Memory B cell (primary cell): ENCODE measurements at regions not wholly inside any gene's neighbourhood (a gene's known extent, or its start where the extent isn't known, plus 50 kb on each side); places are given as distances from the start of the nearest gene placed in this dataset.
A peak's percentile ranks its signal among the peaks of the same experiment; 100 is the strongest.
"Not testable (repeated sequence)": the region's sequence is repeated elsewhere in the genome, so short reads cannot be mapped to it uniquely, and the experiment has no call there.

ENCODE experiments used
- ATAC-seq: fragments of 150-1000 bp; cut with Tn5 transposase; 2 replicates; pipeline ENCODE4 v1.10.0; 2021; ENCODE audit warnings: low read depth, mild to moderate bottlenecking, moderate library complexity
- DNase-seq, 2 donors: peaks; one replicate each; pipeline ENCODE4 v3.0.0; 2022; ENCODE audit warnings: low spot score in 2 of 2
- H3K27ac Mint-ChIP-seq: one replicate; pipeline ENCODE4 v1.8.0; 2022; ENCODE audit warnings: mild to moderate bottlenecking, moderate library complexity, mixed read lengths
- H3K27me3 Mint-ChIP-seq: one replicate; pipeline ENCODE4 v1.8.0; 2022; ENCODE audit warnings: mixed read lengths
- H3K36me3 Mint-ChIP-seq: one replicate; pipeline ENCODE4 v1.8.0; 2022; ENCODE audit warnings: mild to moderate bottlenecking, mixed read lengths
- H3K4me1 Mint-ChIP-seq: one replicate; pipeline ENCODE4 v1.8.0; 2022; ENCODE audit warnings: mixed read lengths
- H3K4me3 Mint-ChIP-seq: one replicate; pipeline ENCODE4 v1.8.0; 2022; ENCODE audit warnings: mild to moderate bottlenecking, moderate library complexity, mixed read lengths
- H3K9me3 Mint-ChIP-seq: one replicate; pipeline ENCODE4 v1.8.0; 2022; ENCODE audit warnings: mixed read lengths

DNA sequence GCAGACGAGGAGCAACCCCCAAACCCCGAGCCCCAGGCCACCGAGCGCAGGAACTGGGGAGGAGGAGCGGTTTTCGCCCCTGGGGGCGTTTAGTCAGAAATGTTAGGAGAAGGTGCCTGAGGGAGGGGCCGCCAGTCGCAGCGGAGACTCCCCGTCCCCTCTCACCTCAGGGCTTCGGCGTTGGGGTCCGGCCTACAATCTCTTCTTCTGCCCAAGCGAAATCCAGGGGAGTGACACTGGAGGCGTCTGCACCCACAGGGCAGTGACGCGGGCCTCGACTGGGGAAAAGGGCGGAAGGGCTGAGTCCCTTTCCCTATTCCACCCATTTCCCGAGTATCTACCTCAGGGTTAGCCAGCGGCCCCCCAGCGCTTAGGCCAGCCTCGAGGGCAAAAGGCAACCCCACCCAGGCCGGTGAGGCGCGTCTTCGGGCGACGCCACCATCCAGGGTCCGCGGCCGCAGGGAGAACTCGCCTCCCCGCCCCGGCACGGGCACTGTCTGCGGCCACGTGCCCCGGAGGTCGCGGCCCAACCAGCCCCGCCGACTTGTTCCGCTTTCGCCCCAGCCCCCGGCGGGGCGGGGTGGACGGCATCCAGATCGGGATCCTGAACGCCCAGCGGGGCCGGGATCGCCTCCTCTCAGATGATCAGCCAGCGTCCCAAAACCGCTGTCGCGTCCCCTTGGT lies 118.7 kb upstream of the BARHL2 start:
- no peaks in the 10 kb centered on the region for H3K9me3 Mint-ChIP-seq
- H3K36me3 Mint-ChIP-seq, result no peaks in the 10 kb centered on the region
- no peak overlapping the region for H3K27ac Mint-ChIP-seq
- H3K4me1 Mint-ChIP-seq, result peaks cover 12% of the 10 kb centered on the region
- peak overlapping the region; percentile 18 for H3K4me3 Mint-ChIP-seq
- no peak for ATAC-seq
- peaks cover 41% of the 10 kb centered on the region for H3K27me3 Mint-ChIP-seq
- DNase-seq, result peak in 1 of 2 donors; percentile 20

DNA sequence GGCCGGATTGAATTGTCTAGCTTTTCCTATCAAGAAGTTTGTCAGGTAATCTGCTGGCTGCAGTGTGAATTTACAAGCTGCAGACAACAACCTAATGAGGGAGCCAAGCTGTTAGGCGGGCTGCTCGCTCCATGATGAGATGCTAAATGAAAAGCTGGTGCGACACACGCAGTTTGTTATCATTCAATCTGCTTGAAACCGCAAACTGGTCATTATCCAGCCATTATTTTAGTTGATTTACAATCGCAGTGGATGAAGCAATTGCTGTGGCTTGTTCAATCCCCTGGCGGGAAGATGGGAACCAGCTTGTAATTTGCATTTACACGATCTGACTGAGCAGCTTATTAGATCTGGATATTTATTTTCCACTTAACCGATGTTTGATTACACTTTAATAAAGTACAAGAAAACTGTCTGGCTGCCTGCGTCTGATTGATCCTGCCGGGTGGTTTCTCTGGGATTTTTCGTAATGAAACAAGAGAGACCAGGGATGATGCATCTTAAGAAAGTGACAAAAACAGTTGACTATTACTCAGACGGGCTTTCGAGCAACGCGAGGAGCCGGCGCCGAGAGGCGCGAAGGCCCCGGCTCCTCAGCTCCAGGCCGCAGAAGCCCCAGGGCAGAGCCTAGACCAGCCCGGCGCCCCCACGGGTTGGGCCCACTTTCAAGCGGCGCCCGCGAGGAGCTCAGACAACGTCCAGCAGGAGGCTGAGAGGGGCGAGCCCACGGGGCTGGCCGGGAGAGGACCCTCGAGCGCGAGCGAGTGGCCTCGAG lies 118.0 kb upstream of the BARHL2 start:
- ATAC-seq, result no peak
- H3K27ac Mint-ChIP-seq, result no peak overlapping the region
- peaks cover 37% of the 10 kb centered on the region for H3K27me3 Mint-ChIP-seq
- DNase-seq, result peak in 1 of 2 donors; percentile 14
- no peaks in the 10 kb centered on the region for H3K36me3 Mint-ChIP-seq
- H3K9me3 Mint-ChIP-seq, result no peaks in the 10 kb centered on the region
- H3K4me1 Mint-ChIP-seq, result peaks cover 12% of the 10 kb centered on the region
- H3K4me3 Mint-ChIP-seq, result peak overlapping the region; percentile 37

DNA sequence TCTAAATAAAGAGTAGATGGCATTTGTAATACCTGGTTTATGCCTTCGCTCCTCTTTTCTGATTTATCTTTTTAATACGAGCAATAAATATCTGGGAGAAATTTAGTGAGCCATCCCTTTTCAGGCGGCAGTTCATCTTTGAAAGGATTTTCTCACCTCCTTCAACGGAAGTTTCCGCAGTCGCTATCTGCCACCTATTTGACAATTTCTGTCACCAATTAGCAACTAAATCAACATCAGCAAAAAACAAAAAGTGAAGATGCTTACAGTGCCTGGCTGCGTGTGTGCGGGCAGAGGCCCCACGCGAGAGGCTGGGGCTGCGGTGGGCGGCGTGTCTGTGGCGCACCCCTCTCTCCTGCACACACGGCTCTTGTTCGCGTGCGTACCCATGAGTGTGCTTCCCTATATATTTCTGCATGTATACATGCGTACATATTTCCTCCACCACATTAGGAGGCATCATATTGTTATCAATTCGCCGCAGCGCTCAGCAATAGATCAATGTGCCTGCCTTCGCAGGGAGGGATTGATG lies 117.3 kb upstream of the BARHL2 start:
- Mint-ChIP-seq H3K4me1 (peaks cover 12% of the 10 kb centered on the region), H3K4me3 (no peak overlapping the region), H3K36me3 (no peaks in the 10 kb centered on the region), H3K27ac (no peak overlapping the region), H3K9me3 (no peaks in the 10 kb centered on the region), H3K27me3 (peaks cover 38% of the 10 kb centered on the region)
- ATAC-seq (no peak), DNase-seq (no peak)

DNA sequence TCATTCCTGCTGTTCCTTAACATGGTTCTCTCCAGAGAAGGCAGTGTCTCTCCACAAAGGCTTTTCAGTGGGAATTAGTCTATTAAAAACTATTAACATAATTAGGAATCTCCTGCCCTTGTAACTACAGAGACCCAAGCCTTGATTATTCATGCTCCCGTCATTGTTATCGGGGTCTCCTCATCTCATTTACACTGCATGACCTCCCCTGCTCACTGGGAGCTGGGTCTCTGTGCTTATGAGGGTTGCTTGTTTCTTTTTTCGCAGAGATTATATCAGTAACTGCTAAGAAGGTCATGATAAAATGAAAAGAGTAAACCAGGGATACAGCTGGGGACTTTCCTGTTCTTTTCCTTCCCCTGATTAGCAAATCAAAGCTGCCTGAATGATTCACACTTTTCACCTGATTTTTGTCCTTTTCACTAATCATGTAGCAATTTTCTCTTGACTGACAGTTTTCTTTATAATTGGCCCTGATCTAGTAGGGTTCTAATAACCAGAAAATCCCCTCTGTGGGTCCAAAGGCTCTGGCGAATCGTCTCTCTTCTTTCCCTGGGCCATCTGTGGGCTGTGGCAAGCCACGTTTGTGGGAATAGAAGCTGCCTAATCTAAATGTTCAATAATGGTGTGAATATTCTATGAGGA lies 116.5 kb upstream of the BARHL2 start:
- Mint-ChIP-seq H3K9me3 (no peaks in the 10 kb centered on the region), H3K4me1 (peaks cover 8% of the 10 kb centered on the region), H3K27ac (no peak overlapping the region), H3K27me3 (peaks cover 32% of the 10 kb centered on the region), H3K36me3 (no peaks in the 10 kb centered on the region), H3K4me3 (no peak overlapping the region)
- ATAC-seq (no peak), DNase-seq (no peak)

DNA sequence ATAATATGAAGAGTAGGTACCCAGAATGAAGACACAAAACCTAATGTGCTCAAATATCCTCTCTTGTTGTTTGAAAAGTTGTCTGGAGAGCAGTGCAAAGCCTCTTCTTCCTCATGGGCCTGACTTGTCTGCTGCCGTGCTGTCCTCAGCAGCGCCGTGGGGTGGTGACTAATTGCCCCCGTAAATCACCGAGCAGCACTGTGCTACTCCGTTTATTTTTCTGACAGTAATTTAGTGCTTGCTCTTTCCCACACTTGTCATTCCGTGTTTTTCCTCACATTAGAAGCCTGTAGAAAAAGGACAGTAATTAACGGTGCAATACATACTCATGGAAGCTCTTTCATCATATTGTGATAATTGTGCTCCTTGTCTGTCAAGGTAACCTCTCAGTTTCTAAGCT lies 114.8 kb upstream of the BARHL2 start:
- Mint-ChIP-seq H3K4me1 (peaks cover 7% of the 10 kb centered on the region), H3K36me3 (no peaks in the 10 kb centered on the region), H3K27ac (no peak overlapping the region), H3K9me3 (no peaks in the 10 kb centered on the region), H3K27me3 (peaks cover 35% of the 10 kb centered on the region), H3K4me3 (no peak overlapping the region)
- DNase-seq (no peak), ATAC-seq (no peak)

DNA sequence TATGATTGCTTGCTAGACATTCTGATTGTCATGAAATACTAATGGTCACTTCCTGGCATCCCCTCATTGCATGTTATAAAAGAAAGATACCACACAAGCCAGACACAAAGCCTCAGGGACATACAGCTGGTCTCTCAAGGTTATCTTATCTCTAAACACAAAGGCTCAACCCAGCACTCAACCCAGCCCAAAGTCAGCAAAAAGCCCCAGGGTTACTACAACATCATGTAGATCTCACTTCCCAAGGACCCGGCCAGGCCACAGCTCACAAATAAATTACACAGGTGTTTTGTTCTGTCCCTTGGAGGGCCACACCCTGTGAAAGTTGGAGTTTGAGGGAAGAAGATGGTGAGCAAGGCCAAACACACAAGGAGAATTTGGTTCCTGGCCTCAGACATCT lies 109.7 kb upstream of the BARHL2 start:
- ATAC-seq (no peak), DNase-seq (no peak)
- no peak overlapping the region for H3K27ac Mint-ChIP-seq
- peaks cover 31% of the 10 kb centered on the region for H3K27me3 Mint-ChIP-seq
- no peaks in the 10 kb centered on the region for H3K4me1 Mint-ChIP-seq
- H3K4me3 Mint-ChIP-seq, result no peak overlapping the region
- H3K9me3 Mint-ChIP-seq, result no peaks in the 10 kb centered on the region
- H3K36me3 Mint-ChIP-seq, result no peaks in the 10 kb centered on the region

DNA sequence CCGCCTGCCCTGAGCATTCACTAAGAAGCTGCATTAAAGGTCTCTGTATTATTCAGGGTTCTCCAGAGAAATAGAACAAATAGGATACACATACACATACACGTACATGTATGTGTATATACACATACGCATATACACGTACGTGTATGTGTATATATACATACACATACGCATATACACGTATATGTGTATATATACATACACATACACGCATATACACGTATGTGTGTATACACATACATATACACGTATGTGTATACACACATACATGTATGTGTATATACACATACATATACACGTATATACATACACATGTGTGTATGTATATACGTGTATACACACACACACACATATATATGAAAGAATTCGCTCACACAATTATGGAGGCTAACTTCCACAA lies 108.9 kb upstream of the BARHL2 start:
- peaks cover 26% of the 10 kb centered on the region for H3K27me3 Mint-ChIP-seq

DNA sequence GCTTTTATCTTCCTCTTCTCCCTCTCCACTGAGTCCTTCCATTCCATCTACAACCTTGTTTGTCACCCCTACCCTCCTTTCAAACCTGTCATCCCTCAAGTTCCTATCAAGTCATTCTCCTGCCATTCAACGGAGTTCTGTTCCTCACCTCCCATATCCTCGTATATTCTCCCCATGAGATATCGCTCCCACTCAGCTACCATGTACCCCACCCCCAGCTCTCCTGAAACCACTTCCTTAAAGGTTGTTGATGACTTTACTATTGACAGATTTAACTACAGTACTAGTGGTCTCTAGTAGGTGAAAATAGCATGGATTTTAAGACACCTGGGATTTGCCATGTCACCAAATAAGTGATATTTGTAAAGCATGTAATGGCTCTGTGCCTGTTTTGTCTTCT lies 107.4 kb upstream of the BARHL2 start:
- ATAC-seq, result no peak
- no peak for DNase-seq
- no peaks in the 10 kb centered on the region for H3K9me3 Mint-ChIP-seq
- no peaks in the 10 kb centered on the region for H3K4me1 Mint-ChIP-seq
- no peak overlapping the region for H3K27ac Mint-ChIP-seq
- H3K36me3 Mint-ChIP-seq, result no peaks in the 10 kb centered on the region
- no peak overlapping the region for H3K4me3 Mint-ChIP-seq
- H3K27me3 Mint-ChIP-seq, result peaks cover 23% of the 10 kb centered on the region

More for the DNA sequence above, 108.9 kb upstream of the BARHL2 start:
- Mint-ChIP-seq H3K27ac (no peak overlapping the region), H3K4me3 (no peak overlapping the region), H3K9me3 (no peaks in the 10 kb centered on the region), H3K4me1 (no peaks in the 10 kb centered on the region), H3K36me3 (no peaks in the 10 kb centered on the region)
- ATAC-seq (no peak), DNase-seq (no peak)

DNA sequence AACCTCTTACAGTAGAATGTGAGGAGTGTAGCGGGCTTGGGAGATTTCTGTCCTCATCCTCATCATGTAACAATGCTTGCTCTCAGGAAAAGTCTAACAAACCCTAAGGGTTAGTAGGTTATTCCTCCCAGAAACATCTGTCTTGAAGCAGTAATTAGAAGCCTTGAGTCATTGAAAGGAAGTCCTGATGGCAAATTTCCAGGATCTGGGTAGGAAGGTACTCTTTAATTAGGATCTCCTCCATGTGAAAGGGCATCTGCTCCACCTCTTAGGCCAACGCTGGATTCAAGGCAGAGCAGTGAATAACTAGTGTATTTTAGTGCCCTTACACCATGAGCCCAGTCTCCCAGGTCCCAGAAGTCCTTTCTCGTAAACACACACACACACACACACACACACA lies 106.6 kb upstream of the BARHL2 start:
- Mint-ChIP-seq H3K36me3 (no peaks in the 10 kb centered on the region), H3K27me3 (peaks cover 23% of the 10 kb centered on the region), H3K27ac (no peak overlapping the region), H3K4me3 (no peak overlapping the region), H3K4me1 (no peaks in the 10 kb centered on the region), H3K9me3 (no peaks in the 10 kb centered on the region)
- ATAC-seq, result no peak
- no peak for DNase-seq

DNA sequence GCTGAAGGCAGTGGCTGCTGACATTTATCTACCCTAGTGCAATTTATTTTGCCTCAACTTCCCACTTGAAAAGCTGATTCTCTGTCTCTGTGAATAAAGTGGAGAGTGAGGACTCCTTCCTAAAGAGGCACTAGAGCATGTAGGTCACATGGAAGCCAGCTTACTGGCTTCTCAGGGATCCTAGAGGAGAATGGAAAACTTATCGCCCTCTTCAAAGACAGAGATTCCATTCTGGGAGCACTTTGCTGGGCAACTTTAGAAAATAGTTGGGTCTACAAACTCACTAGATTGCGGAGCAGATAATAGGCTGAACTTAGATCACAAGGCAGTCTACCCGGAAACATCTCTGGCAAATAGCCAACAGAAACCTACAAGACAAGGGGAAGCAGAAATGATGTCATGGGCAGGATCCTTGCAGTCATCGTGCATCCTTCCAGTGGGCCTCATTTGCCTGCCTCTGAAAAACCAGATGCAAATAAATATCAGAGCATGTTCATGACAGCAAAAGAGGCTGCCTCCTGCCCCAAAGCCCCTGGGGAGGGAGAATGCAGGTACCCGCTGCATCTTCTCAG lies 104.8 kb upstream of the BARHL2 start:
- Mint-ChIP-seq H3K4me3 (no peak overlapping the region), H3K36me3 (no peaks in the 10 kb centered on the region), H3K9me3 (no peaks in the 10 kb centered on the region), H3K27me3 (peaks cover 20% of the 10 kb centered on the region), H3K4me1 (no peaks in the 10 kb centered on the region), H3K27ac (no peak overlapping the region)
- no peak for ATAC-seq
- DNase-seq, result no peak

DNA sequence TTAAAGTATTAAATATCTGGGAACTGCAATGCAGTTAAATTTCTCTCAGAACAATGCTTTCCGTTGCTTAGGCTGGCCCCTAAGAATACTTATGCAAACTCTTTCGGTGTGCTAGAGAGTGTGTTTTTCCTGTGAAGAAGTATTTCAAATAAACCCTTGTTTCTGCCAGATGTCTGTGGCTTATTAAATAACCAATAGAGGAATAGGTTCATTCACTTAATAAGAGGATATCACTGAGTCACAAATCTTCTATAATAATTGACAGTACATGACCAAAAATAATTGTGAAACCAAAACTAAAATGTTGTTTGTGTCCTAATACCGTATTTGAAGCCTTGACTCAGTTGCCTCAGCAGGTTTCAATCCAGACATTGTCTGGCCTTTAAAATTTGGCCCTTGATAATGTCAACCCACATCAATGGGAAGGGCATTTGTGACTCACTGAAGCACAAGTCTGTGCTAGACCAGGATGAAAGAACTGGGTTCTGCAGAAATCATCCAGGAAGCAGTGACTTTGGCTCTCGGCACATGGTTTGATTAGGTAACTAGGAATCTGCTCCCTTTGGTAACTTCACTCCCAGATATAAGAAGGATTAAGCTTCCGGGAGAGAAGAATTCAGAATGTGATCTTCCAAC lies 104.2 kb upstream of the BARHL2 start:
- ATAC-seq (no peak), DNase-seq (no peak)
- H3K27ac Mint-ChIP-seq, result no peak overlapping the region
- no peaks in the 10 kb centered on the region for H3K9me3 Mint-ChIP-seq
- H3K4me3 Mint-ChIP-seq, result no peak overlapping the region
- no peaks in the 10 kb centered on the region for H3K36me3 Mint-ChIP-seq
- no peaks in the 10 kb centered on the region for H3K4me1 Mint-ChIP-seq
- H3K27me3 Mint-ChIP-seq, result peaks cover 21% of the 10 kb centered on the region

DNA sequence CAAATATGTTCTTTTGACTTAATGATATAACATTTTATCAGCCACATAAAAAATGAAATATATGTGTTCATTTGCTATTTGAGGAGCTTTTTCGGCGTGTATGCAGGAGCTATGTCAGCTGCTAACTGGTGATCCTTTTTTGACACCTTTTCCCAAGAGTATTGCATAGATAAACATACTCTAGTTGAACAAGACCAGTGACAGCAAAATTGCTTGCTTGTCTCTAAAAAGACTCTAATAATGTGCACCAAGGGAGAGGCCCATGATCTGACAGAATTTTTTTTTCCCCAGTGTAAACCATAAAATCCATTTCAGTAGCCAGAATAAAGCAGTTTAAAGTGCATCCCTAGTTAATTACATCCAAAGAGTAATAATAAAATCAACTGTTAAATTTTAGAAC lies 103.6 kb upstream of the BARHL2 start:
- H3K4me3 Mint-ChIP-seq, result no peak overlapping the region
- no peaks in the 10 kb centered on the region for H3K4me1 Mint-ChIP-seq
- H3K9me3 Mint-ChIP-seq, result no peaks in the 10 kb centered on the region
- peaks cover 25% of the 10 kb centered on the region for H3K27me3 Mint-ChIP-seq
- DNase-seq, result no peak
- ATAC-seq, result no peak
- no peak overlapping the region for H3K27ac Mint-ChIP-seq
- no peaks in the 10 kb centered on the region for H3K36me3 Mint-ChIP-seq

DNA sequence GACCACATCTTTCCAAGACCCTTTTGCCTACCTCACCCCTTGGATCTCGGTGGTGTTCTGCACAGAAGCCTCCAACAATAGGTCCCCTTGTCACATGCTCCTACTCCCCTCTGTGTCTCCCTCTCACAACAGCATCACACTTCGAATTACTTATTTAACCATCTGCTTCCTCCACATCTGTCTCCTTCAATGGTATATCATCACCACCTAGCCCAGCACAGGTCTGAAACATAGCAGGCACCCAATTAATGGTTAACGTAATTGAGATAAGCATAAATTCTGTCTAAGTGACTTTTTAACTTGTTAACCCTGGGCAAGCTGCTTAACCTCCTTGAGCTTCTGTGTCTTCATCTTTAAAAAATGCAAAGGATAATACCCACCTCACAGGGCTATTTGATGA lies 100.3 kb upstream of the BARHL2 start:
- ATAC-seq (no peak), DNase-seq (no peak)
- Mint-ChIP-seq H3K27me3 (peaks cover 10% of the 10 kb centered on the region), H3K4me1 (no peaks in the 10 kb centered on the region), H3K27ac (no peak overlapping the region), H3K4me3 (no peak overlapping the region), H3K9me3 (no peaks in the 10 kb centered on the region), H3K36me3 (no peaks in the 10 kb centered on the region)

DNA sequence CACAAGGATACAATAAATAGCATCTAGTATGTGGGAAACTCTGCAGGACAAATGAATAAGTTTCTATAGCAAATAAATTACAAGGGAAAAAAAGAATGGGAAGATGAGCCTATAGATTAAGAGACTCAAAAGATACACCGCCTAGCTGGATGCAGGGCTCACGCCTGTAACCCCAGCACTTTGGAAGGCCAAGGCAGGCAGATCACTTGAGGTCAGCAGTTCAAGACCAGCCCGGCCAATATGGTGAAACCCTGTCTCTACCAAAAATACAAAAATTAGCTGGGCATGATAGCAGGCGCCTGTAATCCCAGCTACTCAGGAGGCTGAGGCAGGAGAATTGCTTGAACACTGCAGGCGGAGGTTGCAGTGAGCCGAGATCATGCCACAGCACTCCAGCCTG lies 95.1 kb upstream of the BARHL2 start:
- H3K36me3 Mint-ChIP-seq, H3K27ac Mint-ChIP-seq, H3K4me1 Mint-ChIP-seq, H3K9me3 Mint-ChIP-seq, ATAC-seq, DNase-seq, H3K4me3 Mint-ChIP-seq: not testable (repeated sequence)
- H3K27me3 Mint-ChIP-seq, result peaks cover 17% of the 10 kb centered on the region
